Spleen (tissue), 7 donors: ENCODE measurements at regions not wholly inside any gene's neighbourhood (a gene's known extent, or its start where the extent isn't known, plus 50 kb on each side); places are given as distances from the start of the nearest gene placed in this dataset.

Experiments used
- POLR2AphosphoS5 ChIP-seq, 3 donors: sonication (generic); formaldehyde crosslinking; IDR thresholded peaks; one replicate each; pipeline ENCODE4 v1.5.1; 2017; ENCODE audit warnings: antibody characterized with exemption in 3 of 3
- TF ChIP-seq, protein P1 (sequence below), 11 experiments: fragments of 200-600 bp in 7 of 11; fragments of 450-650 bp in 4 of 11; sonication (generic) in 4 of 11; IDR thresholded peaks in 8 of 11; conservative IDR thresholded peaks in 3 of 11; 1 replicate in 7 of 11; 2 replicates in 4 of 11; pipeline versions ENCODE4 v1.4.0 to v1.8.0; 2016 to 2021; ENCODE audit warnings: antibody characterized with exemption in 11 of 11, inconsistent platforms in 4 of 11, mild to moderate bottlenecking in 1 of 11
- donor health status: DM: no; HTN: no; CAD: no; lungs with moderate emphysema.
- donor health status: DM: no; HTN: no; CAD: no.
- donor health status: DM: no; HTN: no; CAD: no.

DNA sequence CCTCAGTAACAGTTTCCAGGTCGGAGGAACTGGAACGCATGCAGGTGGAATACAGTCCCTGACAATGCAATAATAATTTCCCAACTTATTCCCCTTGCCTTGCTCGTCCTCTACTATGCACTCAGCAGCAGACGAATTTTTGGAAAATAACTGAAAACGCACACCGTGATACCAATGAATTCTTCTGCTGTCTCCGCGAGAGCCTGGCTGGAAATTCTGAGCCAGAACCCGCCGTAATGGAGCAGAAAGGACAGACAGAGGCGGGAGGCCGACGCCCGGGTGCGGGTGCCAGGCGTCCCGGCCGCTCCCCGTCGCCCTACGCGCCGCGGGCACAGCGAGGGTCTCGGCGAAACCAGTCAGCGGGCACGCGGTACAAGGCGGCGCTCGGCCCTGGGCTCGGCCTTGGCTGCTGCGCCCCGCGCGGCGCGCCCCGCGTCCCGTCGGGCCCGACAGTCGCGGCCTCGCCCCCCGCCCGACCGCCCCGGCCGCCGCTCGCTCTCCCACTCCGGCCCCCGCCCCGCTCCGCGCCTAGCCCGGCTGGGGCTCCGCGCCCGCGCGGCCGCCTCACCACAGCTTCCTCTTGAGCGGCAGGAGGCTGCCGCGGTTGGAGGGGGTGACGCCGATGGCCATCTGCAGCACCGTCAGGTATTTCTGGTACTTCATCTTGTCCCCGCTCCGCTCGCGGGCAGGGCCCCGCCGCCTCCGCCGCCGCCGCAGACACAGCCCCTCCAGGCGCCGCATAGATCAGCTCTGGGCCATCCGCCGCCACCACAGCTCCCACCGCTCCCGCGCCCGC is 114.5 kb upstream of the GOLGA8J start:
- TF ChIP-seq POLR2AphosphoS5 (IDR thresholded peaks at IDR 0.05) = no peak
- TF ChIP-seq, protein P1, sequence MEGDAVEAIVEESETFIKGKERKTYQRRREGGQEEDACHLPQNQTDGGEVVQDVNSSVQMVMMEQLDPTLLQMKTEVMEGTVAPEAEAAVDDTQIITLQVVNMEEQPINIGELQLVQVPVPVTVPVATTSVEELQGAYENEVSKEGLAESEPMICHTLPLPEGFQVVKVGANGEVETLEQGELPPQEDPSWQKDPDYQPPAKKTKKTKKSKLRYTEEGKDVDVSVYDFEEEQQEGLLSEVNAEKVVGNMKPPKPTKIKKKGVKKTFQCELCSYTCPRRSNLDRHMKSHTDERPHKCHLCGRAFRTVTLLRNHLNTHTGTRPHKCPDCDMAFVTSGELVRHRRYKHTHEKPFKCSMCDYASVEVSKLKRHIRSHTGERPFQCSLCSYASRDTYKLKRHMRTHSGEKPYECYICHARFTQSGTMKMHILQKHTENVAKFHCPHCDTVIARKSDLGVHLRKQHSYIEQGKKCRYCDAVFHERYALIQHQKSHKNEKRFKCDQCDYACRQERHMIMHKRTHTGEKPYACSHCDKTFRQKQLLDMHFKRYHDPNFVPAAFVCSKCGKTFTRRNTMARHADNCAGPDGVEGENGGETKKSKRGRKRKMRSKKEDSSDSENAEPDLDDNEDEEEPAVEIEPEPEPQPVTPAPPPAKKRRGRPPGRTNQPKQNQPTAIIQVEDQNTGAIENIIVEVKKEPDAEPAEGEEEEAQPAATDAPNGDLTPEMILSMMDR (IDR thresholded peaks at IDR 0.05 in 8 of 11, conservative IDR thresholded peaks at IDR 0.05 in 3 of 11) = no peak
